PC-9 (cell line): ENCODE measurements at regions not wholly inside any gene's neighbourhood (a gene's known extent, or its start where the extent isn't known, plus 50 kb on each side); places are given as distances from the start of the nearest gene placed in this dataset.

Experiments used
- EZH2 ChIP-seq: fragments of 200-600 bp; sonication (generic); IDR thresholded peaks from 2 replicates; pipeline ENCODE4 v1.8.0; 2017; ENCODE audit warnings: antibody characterized with exemption, low read depth
- TF ChIP-seq, protein P1 (sequence below): fragments of 200-600 bp; sonication (generic); conservative IDR thresholded peaks from 2 replicates; pipeline ENCODE4 v1.6.1; 2017; ENCODE audit warnings: mixed run types, antibody characterized with exemption, mild to moderate bottlenecking, moderate library complexity

DNA sequence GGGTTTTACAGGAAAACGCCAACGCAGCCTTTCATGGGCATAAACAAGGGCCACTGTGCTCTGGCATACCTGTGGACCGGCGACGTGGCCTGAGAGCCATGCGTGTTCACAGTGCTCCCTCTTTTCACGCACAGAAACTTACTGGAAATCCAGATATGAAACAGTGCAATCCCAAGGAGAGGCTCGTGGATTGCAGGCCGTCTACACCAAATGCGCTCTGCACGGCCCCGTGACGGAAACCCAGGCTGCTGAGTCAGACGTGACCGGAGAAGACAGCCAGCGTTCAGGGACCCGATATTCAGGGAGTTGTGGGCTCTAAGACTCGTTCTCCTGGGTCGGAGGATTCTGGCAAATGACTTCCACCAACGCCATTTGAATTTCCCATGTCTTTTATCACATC, 129.2 kb downstream of the FOXL1 start:
- TF ChIP-seq, protein P1, sequence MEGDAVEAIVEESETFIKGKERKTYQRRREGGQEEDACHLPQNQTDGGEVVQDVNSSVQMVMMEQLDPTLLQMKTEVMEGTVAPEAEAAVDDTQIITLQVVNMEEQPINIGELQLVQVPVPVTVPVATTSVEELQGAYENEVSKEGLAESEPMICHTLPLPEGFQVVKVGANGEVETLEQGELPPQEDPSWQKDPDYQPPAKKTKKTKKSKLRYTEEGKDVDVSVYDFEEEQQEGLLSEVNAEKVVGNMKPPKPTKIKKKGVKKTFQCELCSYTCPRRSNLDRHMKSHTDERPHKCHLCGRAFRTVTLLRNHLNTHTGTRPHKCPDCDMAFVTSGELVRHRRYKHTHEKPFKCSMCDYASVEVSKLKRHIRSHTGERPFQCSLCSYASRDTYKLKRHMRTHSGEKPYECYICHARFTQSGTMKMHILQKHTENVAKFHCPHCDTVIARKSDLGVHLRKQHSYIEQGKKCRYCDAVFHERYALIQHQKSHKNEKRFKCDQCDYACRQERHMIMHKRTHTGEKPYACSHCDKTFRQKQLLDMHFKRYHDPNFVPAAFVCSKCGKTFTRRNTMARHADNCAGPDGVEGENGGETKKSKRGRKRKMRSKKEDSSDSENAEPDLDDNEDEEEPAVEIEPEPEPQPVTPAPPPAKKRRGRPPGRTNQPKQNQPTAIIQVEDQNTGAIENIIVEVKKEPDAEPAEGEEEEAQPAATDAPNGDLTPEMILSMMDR: no peak
- no peak for TF ChIP-seq EZH2
